ENCODE measurements at regions not wholly inside any gene's neighbourhood (a gene's known extent, or its start where the extent isn't known, plus 50 kb on each side); places are given as distances from the start of the nearest gene placed in this dataset.

GRCh38 chr7:41063116-41063515 lies 639.8 kb downstream of the INHBA start:
- no peaks in the 10 kb centered on the region for H3K9me3 ChIP-seq (ENCODE audit: low read depth, low read length)
- H3K27ac ChIP-seq (ENCODE audit: low read depth, low read length) = no peak overlapping the region
- no peaks in the 10 kb centered on the region for H3K4me1 ChIP-seq (ENCODE audit: insufficient read depth, low read length)
- no peak overlapping the region for H2AFZ ChIP-seq (ENCODE audit: low read length)
- DNase-seq (ENCODE audit: insufficient read length, low spot score, missing footprints) = no peak
- no peaks in the 10 kb centered on the region for H3K79me2 ChIP-seq (ENCODE audit: insufficient read depth, low read length)
- no peaks in the 10 kb centered on the region for H3K36me3 ChIP-seq (ENCODE audit: insufficient read depth, low read length)
- no peak overlapping the region for H3K4me3 ChIP-seq (ENCODE audit: insufficient read depth, low read length)
- no peaks in the 10 kb centered on the region for H4K20me1 ChIP-seq (ENCODE audit: insufficient read depth, low read length)
- no peak overlapping the region for H3K4me2 ChIP-seq (ENCODE audit: insufficient read depth, low read length)
- TF ChIP-seq, protein P1, sequence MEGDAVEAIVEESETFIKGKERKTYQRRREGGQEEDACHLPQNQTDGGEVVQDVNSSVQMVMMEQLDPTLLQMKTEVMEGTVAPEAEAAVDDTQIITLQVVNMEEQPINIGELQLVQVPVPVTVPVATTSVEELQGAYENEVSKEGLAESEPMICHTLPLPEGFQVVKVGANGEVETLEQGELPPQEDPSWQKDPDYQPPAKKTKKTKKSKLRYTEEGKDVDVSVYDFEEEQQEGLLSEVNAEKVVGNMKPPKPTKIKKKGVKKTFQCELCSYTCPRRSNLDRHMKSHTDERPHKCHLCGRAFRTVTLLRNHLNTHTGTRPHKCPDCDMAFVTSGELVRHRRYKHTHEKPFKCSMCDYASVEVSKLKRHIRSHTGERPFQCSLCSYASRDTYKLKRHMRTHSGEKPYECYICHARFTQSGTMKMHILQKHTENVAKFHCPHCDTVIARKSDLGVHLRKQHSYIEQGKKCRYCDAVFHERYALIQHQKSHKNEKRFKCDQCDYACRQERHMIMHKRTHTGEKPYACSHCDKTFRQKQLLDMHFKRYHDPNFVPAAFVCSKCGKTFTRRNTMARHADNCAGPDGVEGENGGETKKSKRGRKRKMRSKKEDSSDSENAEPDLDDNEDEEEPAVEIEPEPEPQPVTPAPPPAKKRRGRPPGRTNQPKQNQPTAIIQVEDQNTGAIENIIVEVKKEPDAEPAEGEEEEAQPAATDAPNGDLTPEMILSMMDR (IDR thresholded peaks at IDR 0.05; ENCODE audit: extremely low read depth, low read depth, low read length) = no peak
- H3K27me3 ChIP-seq (ENCODE audit: insufficient read depth, low read length) = no peaks in the 10 kb centered on the region

- Histone ChIP-seq H3K4me1 (ENCODE audit: insufficient read depth, low read length) (no peaks in the 10 kb centered on the region), H3K27me3 (ENCODE audit: insufficient read depth, low read length) (no peaks in the 10 kb centered on the region), H4K20me1 (ENCODE audit: insufficient read depth, low read length) (no peaks in the 10 kb centered on the region), H3K4me2 (ENCODE audit: insufficient read depth, low read length) (no peak overlapping the region), H2AFZ (ENCODE audit: low read length) (no peak overlapping the region), H3K79me2 (ENCODE audit: insufficient read depth, low read length) (no peaks in the 10 kb centered on the region), H3K36me3 (ENCODE audit: insufficient read depth, low read length) (no peaks in the 10 kb centered on the region), H3K27ac (ENCODE audit: low read depth, low read length) (no peak overlapping the region), H3K9me3 (ENCODE audit: low read depth, low read length) (no peaks in the 10 kb centered on the region), H3K4me3 (ENCODE audit: insufficient read depth, low read length) (no peak overlapping the region)
- DNase-seq (ENCODE audit: insufficient read length, low spot score, missing footprints) = no peak
- TF ChIP-seq, protein P1 (IDR thresholded peaks at IDR 0.05; ENCODE audit: extremely low read depth, low read depth, low read length) = no peak
Observed at GRCh38 chr7:41060796-41061195, 642.1 kb downstream of the INHBA start.

GRCh38 chr7:41059796-41060195 lies 643.1 kb downstream of the INHBA start:
- no peaks in the 10 kb centered on the region for H3K9me3 ChIP-seq (ENCODE audit: low read depth, low read length)
- H3K36me3 ChIP-seq (ENCODE audit: insufficient read depth, low read length) = no peaks in the 10 kb centered on the region
- H3K79me2 ChIP-seq (ENCODE audit: insufficient read depth, low read length) = no peaks in the 10 kb centered on the region
- no peaks in the 10 kb centered on the region for H4K20me1 ChIP-seq (ENCODE audit: insufficient read depth, low read length)
- no peaks in the 10 kb centered on the region for H3K27me3 ChIP-seq (ENCODE audit: insufficient read depth, low read length)
- H3K4me3 ChIP-seq (ENCODE audit: insufficient read depth, low read length) = no peak overlapping the region
- DNase-seq (ENCODE audit: insufficient read length, low spot score, missing footprints) = no peak
- no peak overlapping the region for H3K27ac ChIP-seq (ENCODE audit: low read depth, low read length)
- no peaks in the 10 kb centered on the region for H3K4me1 ChIP-seq (ENCODE audit: insufficient read depth, low read length)
- H3K4me2 ChIP-seq (ENCODE audit: insufficient read depth, low read length) = no peak overlapping the region
- no peak overlapping the region for H2AFZ ChIP-seq (ENCODE audit: low read length)
- TF ChIP-seq, protein P1 (IDR thresholded peaks at IDR 0.05; ENCODE audit: extremely low read depth, low read depth, low read length) = no peak

DNA sequence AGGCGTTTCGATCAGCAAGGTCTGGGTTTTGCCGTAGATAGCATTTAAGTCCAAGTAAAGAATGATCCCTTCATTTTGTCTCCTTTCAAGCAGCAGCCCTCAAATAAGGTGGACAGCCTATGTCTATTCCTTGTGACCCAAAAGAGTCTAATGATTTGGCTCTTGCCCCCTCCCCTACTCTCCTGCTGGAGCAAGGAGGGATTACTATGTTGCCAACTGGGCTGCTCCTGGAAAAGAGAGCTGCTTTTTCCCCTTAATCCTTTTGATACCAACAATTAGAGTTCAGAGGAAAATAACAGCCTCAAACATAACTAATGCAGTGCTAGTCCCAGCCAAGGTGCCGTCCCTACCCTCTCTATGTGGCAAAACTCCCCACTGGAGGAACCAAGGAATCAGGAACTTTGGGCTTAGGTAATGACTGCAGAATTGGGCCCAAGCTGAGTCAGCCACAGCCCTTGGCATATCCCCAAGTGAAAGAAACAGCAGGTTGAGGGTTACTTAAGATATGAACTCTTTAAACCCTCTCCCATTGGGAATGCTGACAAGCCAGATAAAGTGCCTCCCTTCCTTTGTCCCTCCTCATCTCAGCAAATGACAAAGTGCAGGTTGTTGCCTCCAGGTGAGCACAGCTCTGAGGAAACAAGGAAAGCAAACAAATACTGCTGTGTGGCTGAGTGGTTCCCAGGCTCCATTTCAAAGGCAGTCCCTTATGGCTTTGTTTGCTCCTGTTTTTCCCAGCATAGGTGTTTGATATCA lies 643.7 kb downstream of the INHBA start:
- Histone ChIP-seq H3K9me3 (ENCODE audit: low read depth, low read length) (no peaks in the 10 kb centered on the region), H4K20me1 (ENCODE audit: insufficient read depth, low read length) (no peaks in the 10 kb centered on the region), H3K27me3 (ENCODE audit: insufficient read depth, low read length) (no peaks in the 10 kb centered on the region), H3K27ac (ENCODE audit: low read depth, low read length) (no peak overlapping the region), H3K4me1 (ENCODE audit: insufficient read depth, low read length) (no peaks in the 10 kb centered on the region), H3K4me2 (ENCODE audit: insufficient read depth, low read length) (no peak overlapping the region), H3K79me2 (ENCODE audit: insufficient read depth, low read length) (no peaks in the 10 kb centered on the region), H3K36me3 (ENCODE audit: insufficient read depth, low read length) (no peaks in the 10 kb centered on the region), H2AFZ (ENCODE audit: low read length) (no peak overlapping the region), H3K4me3 (ENCODE audit: insufficient read depth, low read length) (no peak overlapping the region)
- TF ChIP-seq, protein P1 (IDR thresholded peaks at IDR 0.05; ENCODE audit: extremely low read depth, low read depth, low read length) = no peak
- no peak for DNase-seq (ENCODE audit: insufficient read length, low spot score, missing footprints)

Measured in osteoblast (primary cell).